Activated B cell treated with CpG ODN at 0.5 μM for 24 hours (primary cell): ENCODE measurements at regions not wholly inside any gene's neighbourhood (a gene's known extent, or its start where the extent isn't known, plus 50 kb on each side); places are given as distances from the start of the nearest gene placed in this dataset.

Source experiments
- ATAC-seq: fragments of 200-7000 bp; cut with Tn5 transposase; one replicate; pipeline ENCODE4 v1.10.0; 2021; ENCODE audit warnings: low read depth, mild to moderate bottlenecking, moderate library complexity
- CTCF ChIA-PET: fragments of 350-600 bp; sonication (Branson Sonifier 250); formaldehyde crosslinking; loops from one replicate; lab custom pipeline; 2021; ENCODE audit warnings: antibody characterized with exemption; lab: Charles Lee
- POLR2A ChIA-PET: fragments of 350-600 bp; sonication (Branson Sonifier 250); formaldehyde crosslinking; loops from one replicate; lab custom pipeline; 2021; ENCODE audit warnings: antibody characterized with exemption; lab: Charles Lee
- DNase-seq: peaks from one replicate; pipeline ENCODE4 v3.0.0; 2022
- H3K27ac Mint-ChIP-seq: one replicate; pipeline ENCODE4 v1.8.0; 2020; ENCODE audit warnings: mixed read lengths
- H3K27me3 Mint-ChIP-seq: one replicate; pipeline ENCODE4 v1.8.0; 2021; ENCODE audit warnings: mixed read lengths
- H3K36me3 Mint-ChIP-seq: one replicate; pipeline ENCODE4 v1.8.0; 2021; ENCODE audit warnings: low read depth, mixed read lengths
- H3K4me1 Mint-ChIP-seq: one replicate; pipeline ENCODE4 v1.8.0; 2021; ENCODE audit warnings: mixed read lengths
- H3K4me3 Mint-ChIP-seq: one replicate; pipeline ENCODE4 v1.8.0; 2020; ENCODE audit warnings: mild to moderate bottlenecking, mixed read lengths
- H3K9me3 Mint-ChIP-seq: one replicate; pipeline ENCODE4 v1.8.0; 2020; ENCODE audit warnings: mixed read lengths
- CTCF ChIP-seq: fragments of 200-600 bp; IDR thresholded peaks from one replicate; pipeline ENCODE4 v1.8.0; 2022; ENCODE audit warnings: antibody characterized with exemption, mild to moderate bottlenecking
- intact Hi-C: fragments of 100-400 bp; cut with micrococcal nuclease; formaldehyde crosslinking; loops from one replicate; pipeline ENCODE4 v1.15.1; 2024

DNA sequence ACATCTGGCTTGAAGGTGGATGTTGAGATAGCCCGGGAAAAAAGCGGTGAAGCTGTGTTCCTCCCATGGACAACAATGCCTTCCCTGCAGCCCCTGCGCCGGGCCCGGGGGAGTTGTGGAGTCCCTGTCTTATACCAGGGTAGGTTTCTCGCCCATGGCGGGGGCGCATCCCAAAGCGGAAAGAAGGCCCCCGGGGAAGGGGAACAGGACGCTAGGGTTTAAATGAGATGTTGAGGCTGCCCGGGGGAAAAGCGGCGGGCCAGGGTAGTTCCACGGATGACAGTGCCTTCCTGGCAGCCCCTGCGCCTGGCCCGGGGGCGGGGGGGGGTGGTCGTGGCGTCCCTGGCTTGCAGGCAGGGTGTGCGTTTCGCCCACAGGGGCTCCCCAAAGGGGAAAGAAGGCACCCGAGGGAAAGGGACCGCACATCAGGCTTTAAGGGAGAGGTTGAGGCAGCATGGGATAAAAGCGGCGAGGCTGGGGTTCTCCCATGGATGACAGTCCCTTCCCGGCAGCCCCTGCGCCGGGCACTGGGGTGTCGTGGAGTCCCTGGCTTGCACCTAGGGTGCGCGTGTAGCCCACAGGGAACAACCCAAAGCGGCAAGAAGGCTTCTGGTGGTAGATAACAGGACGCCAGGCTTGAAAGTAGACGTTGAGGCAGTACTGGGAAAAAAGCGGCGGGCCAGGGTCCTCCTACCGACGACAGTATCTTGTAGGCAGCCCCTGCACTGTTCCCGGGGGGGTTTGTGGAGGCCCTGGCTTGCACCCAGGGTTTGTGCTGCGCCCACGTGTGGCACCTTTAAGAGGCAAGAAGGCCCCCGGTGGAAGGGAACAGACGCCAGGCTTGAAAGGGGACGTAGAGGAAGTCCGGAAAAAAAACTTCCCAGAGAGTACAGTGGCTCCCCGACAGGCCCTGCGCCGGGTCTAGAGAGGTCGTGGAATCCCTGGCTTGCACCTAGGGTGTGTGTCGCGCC, 160.8 kb upstream of the ALG10B start:
- no peak overlapping the region for H3K27ac Mint-ChIP-seq
- ATAC-seq (no peak), DNase-seq (no peak)
- no peak for TF ChIP-seq CTCF
- CTCF ChIA-PET: no interaction called here
- no peaks in the 10 kb centered on the region for H3K27me3 Mint-ChIP-seq
- H3K4me1 Mint-ChIP-seq: no peaks in the 10 kb centered on the region
- H3K36me3 Mint-ChIP-seq: no peaks in the 10 kb centered on the region
- H3K9me3 Mint-ChIP-seq: no peaks in the 10 kb centered on the region
- POLR2A ChIA-PET: no interaction called here
- intact Hi-C loops: no loop called here
- H3K4me3 Mint-ChIP-seq: no peak overlapping the region

DNA sequence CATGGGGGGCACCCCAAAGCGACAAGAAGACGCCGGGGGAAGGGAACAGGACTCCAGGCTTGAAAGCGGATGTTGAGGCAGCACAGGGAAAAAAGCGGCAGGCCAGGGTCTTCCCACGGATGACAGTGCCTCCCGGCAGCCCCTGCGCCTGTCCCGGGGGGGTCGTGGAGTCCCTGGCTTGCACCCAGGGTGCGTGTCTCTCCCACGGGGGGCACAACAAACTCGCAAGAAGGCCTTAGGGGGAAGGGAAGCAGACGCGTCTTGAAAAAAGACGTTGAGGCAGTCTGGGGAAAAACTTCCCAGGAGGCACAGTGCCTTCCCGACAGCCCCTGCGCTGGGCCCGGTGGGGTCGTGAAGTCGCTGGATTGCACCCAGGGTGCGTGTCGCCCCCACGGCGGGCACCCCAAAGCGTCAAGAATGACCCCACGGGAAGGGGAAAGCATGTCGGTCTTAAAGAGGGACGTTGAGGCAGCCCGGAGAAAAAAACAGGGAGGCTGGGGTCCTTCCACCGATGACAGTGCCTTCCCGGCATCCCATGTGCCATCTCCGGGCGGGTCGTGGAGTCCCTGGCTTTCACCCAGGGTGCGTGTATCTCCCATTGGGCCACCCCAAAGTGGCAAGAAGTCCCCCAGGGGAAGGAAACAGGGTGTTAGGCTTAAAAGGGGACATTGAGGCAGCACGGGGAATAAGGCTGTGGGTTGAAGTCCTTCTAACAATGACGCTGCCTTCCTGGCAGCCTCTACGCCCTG, 159.9 kb upstream of the ALG10B start:
- POLR2A ChIA-PET: no interaction called here
- no peaks in the 10 kb centered on the region for H3K36me3 Mint-ChIP-seq
- H3K27ac Mint-ChIP-seq: no peak overlapping the region
- DNase-seq (no peak), ATAC-seq (no peak)
- H3K4me1 Mint-ChIP-seq: no peaks in the 10 kb centered on the region
- no peak overlapping the region for H3K4me3 Mint-ChIP-seq
- H3K9me3 Mint-ChIP-seq: no peaks in the 10 kb centered on the region
- CTCF ChIA-PET: no interaction called here
- no peak for TF ChIP-seq CTCF
- H3K27me3 Mint-ChIP-seq: no peaks in the 10 kb centered on the region
- intact Hi-C loops: no loop called here

DNA sequence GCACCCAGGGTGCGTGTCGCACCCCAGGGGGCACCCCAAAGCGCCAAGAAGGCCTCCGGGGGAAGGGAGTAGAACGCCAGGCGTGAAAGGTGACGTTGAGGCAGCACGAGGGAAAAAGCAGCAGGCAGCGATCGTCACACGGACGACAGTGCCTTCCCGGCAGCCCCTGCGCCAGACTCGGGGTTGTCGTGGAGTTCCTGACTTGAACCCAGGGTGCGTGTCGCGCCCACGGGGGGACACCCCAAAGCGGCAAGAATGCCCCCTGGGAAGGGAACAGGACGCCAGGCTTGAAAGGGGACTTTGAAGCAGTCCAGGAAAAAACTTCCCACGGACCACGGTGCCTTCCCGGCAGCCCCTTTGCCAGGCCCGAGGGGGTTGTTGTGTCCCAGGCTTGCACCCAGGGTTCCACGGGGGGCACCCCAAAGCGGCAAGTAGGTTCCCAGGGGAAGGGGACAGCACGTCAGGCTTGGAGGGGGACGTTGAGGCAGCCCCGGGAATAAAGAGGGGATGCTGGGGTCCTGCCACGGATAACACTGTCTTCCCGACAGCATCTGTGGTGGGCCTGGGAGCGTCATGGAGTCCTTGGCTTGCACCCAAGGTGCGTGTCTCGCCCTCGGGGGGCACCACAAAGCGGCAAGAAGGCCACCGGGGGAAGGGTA, 159.2 kb upstream of the ALG10B start:
- Mint-ChIP-seq H3K27ac (no peak overlapping the region), H3K9me3 (peaks cover 3% of the 10 kb centered on the region), H3K27me3 (no peaks in the 10 kb centered on the region), H3K4me3 (no peak overlapping the region), H3K4me1 (no peaks in the 10 kb centered on the region), H3K36me3 (no peaks in the 10 kb centered on the region)
- intact Hi-C loops: no loop called here
- ATAC-seq: no peak
- CTCF ChIA-PET: no interaction called here
- no peak for DNase-seq
- POLR2A ChIA-PET: no interaction called here
- TF ChIP-seq CTCF: no peak

GRCh38 chr12:38157933-38158401, 158.6 kb upstream of the ALG10B start:
- intact Hi-C loops: no loop called here

More at GRCh38 chr12:38157933-38158401, 158.6 kb upstream of the ALG10B start:
- no peak for TF ChIP-seq CTCF
- Mint-ChIP-seq H3K4me3 (no peak overlapping the region), H3K9me3 (peaks cover 3% of the 10 kb centered on the region), H3K4me1 (no peaks in the 10 kb centered on the region), H3K27ac (no peak overlapping the region), H3K36me3 (no peaks in the 10 kb centered on the region), H3K27me3 (no peaks in the 10 kb centered on the region)
- no peak for DNase-seq
- POLR2A ChIA-PET: no interaction called here
- CTCF ChIA-PET: no interaction called here
- ATAC-seq: no peak
